Eye (tissue), 1 donor: ENCODE measurements at regions not wholly inside any gene's neighbourhood (a gene's known extent, or its start where the extent isn't known, plus 50 kb on each side); places are given as distances from the start of the nearest gene placed in this dataset.
"Not testable (repeated sequence)": the region's sequence is repeated elsewhere in the genome, so short reads cannot be mapped to it uniquely, and the experiment has no call there.

ENCODE experiments used
- DNase-seq: peaks from one replicate; pipeline ENCODE4 v3.0.0-alpha.2; 2015

DNA sequence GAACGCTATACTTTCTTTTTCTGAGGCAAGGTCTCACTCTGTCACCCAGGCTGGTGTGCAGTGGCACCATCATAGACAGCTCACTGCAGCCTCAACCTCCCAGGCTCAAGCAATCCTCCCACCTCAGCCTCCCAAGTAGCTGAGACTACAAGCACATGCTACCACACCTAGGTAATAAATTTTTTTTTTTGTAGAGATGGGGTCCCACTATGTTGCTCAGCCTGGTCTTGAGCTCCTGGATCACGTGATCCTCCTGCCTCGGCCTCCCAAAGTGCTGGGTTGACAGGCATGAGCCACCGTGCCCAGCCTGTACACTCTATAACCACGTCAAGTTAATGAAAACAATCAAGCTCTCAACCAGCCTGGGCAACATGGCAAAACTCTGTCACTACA is 127.1 kb upstream of the VOPP1 start:
- DNase-seq, result not testable (repeated sequence)

DNA sequence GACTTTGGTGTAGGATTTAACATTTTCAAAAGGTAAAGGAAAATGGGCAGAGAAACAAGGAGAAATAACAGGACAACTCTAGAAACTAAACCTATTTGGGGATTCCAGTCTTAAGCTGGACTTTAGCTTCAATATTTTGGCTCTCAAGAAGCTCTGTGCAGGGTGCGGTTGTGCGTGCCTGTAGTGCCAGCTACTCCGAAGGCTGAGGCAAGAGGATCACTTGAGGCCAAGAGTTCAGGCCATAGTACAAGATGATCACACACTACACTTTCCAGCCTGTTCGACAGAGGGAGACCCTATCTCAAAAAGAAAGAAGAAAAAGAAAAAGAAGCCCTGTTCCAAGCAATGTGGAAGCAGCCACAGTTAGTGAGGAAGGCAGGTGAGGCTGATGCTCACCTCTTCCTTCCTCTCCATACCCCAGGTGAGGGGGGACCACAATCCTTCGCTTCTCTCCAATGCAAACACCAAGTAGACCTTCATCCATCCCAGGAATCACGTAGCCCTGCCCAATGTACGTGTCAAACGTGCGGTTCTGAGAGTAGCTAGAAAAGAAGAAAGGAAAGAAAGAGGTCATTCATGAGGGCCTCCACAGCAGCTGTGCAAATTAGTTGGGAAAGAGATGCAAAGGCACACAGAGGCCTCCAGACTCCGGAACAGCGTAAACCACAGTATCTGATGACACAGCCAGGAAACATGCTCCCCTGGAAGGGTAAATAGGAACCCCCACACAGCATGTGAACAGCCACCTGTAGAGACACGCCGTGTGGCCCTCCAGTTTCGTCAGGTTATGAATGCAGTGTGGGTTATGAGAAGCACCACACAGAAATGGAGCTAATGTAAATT is 126.5 kb upstream of the VOPP1 start:
- not testable (repeated sequence) for DNase-seq

DNA sequence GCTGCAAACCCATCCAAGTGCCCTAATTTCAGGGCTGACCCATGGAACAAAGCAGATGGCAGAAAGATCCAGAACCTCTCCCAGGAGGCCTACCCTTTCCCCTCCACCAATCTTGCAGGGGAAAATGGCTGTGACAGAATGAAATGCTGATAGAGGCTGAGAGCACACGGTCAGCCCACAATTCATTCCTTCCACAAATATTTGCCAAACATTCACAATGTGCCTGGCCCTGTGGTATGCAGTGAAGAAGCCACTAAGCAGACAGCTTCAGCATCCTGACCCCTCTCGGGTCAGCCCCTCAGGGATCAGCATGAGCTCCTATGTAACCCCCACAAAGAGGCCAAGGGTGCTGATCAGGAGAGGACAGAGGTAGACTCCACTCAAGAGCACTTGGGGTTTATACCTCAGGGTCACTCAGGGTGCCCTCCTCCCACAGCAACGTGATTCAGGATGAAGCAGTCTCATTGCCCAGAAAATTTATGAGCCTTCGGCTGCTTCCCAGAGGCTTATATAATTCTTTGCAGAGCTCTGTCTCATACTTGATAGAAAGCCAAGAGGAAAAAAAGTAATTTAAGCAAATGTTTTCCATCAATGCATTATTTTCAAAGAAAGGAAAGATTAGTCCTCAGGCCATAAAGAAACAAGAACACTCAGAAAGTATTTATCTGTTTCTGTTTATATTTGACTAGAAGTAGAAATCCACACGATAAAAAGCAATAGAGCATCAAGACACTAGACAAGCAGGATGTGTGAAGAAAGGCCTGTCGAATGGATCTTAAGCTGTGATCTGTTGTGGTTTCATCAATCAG is 123.8 kb upstream of the VOPP1 start:
- peak; percentile 29 for DNase-seq

DNA sequence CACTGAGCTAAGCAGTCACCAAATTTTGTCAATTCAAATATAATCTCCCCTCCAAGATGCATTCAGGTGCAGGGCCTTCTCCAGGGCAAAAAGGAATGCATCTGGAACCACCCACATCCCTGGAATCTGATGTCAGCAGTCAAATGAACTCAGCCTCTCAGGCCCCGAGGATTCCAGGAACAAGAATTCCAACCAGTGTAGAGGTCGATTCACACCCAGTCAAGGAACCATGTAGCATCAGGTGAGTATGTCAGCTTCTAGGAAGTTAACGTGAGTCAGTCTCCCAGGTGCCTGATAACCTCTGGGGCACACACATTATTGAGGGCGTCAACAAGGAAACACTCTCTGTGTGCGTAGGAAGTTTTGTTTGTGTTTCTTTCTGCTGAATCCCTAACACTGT is 122.2 kb upstream of the VOPP1 start:
- DNase-seq, result not testable (repeated sequence)

DNA sequence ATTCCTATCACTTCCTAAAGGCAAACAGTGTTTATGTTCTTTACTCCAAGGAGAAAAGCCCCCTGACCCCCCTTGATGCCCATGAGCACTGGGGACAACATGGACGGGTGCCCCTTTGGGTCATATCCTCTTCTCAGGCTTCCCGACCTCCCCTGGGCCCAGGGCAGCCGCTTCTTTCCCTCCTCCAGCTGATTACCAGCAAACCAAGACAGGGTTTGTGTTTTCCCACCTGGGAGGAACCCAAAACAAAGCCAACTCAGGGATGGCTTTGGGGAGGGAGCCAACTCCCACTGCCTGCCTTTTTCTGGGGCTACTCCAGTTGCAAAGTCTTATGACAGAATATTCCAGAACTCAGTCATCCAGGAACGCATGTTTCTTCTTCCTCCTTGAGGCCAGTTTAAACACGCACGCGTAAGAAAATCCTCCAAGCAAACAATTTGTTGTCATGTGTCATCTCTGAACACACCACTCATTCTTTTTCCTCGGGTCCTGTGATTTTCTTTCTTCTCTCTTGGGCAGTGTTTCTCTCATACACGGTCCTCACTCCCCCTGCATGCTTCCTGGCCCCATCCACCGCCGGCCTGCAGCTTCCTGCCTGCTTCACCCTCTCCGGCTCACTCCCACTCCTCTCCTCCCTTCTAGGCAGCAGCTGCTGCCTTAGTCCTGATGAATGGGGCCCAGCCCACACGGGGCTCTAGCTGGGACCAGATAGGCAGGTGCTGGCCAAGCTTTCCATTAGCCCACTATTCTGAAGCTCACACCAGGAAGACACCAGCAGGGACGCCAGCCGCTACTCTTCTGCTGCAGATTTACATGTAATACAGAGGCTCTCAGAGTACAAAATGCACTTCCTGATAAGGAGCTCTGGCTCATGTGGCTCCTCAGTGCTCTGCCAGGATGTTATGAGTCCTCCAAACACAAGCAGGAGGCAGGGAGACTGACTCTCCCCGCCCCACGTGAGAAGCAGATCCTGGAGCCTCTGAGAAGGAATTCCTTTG is 116.7 kb upstream of the VOPP1 start:
- peak; percentile 66 for DNase-seq

DNA sequence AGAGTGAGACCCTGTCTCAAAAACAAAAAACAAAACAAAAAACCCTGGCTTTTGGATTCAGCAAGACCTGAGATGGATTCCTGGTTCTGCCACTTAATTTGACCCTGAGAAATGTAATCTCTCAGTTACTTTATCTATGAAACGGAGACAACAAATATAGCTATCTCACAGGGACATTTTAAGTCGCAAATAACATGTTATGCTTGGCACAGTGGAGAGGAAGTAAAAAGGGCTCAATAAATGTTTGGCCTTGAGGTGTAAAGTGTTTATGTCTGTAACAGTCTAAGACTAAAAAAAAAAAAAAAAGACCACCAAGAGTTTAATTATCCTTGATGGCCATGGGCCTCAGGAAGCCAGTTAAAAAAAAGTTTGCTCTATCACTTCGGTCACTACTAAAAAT is 116.0 kb upstream of the VOPP1 start:
- peak; percentile 5 for DNase-seq

DNA sequence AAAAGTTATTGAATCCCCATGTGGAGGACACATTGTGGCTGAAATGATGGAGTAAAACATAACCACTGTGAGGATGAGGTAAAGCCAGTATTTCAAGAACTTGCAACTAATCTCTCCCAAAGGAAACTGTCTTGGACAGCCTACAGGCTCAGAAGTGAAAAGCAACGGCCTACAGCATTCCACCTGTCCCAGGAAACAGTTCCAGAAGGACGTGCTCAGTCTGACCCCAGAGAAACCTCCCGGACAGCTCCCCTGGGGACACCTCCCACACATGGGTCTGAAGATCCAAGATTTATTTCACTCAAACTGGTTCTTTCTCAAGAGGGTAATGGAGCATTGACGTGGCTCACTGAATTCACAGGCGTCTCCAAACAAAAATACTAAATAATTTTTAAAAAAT is 115.0 kb upstream of the VOPP1 start:
- not testable (repeated sequence) for DNase-seq

DNA sequence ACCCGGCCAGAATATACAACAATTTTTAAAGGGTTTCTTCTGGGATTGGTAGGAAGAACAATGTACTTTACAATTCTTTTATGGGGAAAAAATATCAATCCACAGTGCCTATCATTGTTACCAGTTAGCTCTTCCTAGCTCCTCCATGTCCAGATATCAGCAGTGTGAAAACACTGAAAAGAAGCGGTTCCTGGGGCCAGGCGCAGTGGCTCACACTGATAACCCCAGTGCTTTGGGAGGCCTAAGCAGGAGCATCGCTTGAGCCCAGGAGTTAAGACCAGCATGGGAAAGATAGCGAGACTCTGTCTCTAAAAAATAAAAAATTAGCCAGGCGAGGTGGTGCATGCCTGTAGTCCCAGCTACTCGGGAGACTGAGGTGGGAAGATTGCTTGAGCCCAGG is 114.5 kb upstream of the VOPP1 start:
- DNase-seq, result not testable (repeated sequence)

DNA sequence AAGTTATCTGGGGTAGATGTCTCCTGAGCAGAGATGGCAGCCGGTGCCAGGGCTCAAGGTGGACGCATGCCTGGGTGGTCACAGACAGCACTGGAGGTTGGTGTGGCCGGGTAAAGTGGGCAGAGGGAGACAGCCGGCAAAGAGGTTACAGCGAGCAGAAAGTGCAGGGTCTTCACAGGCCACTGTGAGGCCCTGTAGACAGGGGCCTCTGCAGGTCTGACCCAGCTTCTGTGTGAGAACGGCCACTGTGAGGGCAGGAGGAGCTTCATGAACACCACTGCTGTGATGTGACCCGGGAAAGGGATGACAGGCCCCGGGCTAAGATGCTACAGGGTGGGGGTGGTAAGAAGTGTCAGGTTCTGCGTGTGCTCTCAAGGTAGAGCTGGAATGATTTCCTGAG is 111.2 kb upstream of the VOPP1 start:
- not testable (repeated sequence) for DNase-seq

DNA sequence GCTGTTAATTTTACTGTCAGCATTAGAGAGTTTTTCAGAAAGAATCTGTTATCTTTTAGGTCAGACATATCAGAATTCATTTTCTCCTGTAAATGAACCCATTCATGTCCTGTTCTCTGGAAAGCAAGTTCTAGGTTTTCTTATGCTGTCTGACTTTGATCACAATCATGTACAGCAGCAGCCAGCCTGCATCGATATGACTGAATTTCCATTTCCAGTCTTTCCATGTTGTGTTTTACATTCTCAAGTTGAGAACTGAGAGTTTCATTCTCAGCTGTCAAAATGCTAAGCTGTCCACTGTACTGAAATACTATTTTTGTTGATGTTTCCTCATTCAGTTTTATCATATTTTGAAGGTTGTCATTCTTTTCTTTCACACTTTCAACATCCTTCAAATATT is 103.3 kb upstream of the VOPP1 start:
- DNase-seq, result not testable (repeated sequence)

DNA sequence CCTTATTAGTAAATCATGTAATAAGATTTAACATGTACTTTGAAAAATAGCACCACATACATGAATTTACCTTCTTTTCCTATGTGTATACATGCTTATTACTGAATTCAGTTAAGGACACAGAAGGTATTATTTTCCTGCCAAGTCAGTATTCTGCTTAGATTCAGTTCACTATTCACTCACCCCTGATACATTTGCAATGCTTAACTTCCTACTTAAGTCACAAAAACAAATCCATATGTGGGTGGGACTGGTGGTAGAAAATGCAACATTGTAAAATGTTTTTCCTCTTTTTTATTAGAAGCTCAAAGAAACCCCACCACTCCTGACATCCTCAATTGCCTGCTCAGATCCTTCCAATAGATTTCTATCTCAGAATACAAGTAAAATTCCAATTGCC is 101.2 kb upstream of the VOPP1 start:
- not testable (repeated sequence) for DNase-seq

DNA sequence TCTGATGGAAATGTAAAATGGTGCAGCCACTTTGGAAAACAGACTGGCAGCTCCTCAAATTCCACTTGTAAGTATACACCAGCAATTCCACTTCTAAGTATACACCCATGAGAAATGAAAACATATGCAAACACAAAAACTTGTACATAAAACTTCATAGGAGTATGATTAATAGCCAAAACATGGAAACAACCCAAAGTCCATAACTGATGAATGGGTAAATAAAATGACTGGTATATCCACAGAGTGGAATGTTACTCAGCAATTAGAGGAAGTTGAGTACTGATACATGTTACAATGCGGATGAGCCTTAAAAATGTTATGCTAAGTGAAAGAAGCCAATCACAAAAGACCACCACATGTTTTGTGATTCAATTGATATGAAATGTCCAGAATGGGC is 99.8 kb upstream of the VOPP1 start:
- DNase-seq, result not testable (repeated sequence)

DNA sequence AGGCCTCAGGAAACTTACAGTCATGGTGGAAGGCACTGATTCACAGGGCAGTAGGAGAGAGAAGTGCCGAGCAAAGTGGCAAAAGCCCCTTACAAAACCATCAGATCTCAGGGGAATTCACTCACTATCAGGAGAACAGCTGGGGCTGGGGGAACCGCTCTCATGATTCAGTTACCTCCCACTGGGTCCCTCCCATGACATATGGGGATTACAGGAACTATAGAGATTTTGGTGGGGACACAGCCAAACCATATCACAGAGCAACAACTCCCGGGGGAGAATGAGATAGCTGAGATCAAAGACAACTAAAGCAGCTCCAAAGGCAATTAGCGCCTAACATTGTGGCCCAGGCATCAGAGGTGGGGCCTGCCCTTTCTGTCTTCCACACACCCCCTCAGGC is 85.4 kb upstream of the VOPP1 start:
- DNase-seq, result peak; percentile 3

DNA sequence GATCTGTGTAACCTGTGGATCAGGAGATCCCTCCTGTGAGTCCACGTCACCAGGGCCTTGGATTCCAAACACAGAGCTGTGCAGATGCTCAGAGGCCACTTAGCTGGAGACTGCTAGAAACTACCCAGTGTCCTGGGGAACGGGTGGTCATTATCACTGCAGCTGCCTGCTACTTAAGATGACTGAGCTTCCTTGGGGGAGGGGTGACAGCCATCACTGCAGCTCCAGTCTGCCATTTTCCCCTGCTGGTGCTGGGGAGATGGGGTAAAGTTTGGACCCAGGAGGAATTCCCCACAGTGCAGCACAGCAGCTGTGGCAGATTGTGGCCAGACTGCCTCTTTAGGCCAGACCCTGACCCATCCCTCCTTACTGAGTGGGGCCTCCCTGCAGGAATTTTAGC is 78.8 kb upstream of the VOPP1 start:
- no peak for DNase-seq

DNA sequence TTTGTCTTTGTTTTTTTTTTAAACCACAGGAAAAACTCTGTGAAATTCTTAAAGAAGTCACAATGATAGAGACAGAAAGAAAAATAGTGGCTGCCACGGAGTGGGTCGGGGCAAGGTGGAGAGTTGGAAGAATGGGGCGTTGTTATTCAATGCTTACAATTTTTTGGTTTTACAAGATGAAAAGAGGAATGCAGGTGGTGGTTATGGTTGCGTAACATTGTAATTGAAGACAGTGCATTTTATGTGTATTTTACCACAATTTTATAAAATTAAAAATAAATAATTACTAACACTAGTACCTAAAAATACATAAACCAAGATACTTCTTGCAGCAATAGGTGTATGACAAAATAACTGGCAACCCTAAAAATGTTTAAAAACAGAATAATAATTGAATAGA is 76.9 kb upstream of the VOPP1 start:
- no peak for DNase-seq

DNA sequence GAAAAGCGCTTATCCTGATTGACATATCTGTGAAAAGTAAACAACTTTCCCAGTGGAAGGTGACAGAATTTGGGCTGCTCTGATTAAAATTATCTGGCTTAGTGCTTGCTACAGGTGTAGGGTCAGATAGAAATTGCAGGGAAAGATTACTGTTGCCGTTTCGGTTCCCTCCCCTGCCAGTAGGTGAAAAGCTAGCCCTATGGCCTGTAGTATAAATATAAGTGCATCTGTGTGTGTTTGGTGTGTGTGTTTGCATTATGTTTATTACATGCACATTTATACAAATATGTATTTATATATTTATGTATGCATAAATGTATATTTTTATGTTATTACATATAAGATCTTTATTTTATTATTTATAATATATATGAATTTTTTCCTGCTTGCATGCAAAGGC is 72.3 kb upstream of the VOPP1 start:
- DNase-seq, result no peak

DNA sequence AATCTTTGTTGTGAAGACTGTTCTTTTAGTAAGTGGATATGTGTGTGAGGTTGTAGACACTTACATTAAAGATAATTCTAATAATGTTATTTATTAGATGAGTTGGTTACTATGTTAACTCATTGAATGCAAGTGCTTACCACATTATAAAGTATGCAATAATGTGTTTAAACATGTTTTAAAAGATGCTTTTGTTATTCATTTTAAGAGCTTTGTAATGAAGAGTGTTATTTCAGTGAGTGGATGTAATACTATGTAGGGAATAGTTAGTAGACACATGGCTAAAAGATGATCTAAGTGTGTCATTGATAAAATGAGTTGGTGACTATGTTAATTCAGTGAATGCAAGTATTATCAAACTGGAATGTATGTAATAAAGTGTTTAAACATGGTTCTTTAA is 70.0 kb upstream of the VOPP1 start:
- no peak for DNase-seq

DNA sequence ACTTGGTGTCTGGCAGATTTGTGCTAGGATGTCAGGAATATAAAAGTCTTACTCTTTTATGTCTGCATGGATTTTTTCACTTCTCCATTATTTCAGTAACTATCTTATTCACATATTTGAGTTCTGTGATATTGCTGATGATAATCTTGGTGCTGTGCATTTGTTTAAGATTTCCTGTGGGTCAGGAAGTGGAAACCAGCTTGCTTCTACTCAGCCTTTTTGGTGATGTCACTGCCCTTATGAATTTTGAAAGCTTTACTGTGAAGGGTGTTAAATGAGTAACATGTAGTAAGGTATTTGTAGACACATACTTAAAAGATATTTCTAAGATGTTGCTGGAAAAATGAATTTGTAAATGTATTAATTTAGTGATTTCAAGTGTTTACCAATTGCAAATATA is 69.5 kb upstream of the VOPP1 start:
- no peak for DNase-seq

DNA sequence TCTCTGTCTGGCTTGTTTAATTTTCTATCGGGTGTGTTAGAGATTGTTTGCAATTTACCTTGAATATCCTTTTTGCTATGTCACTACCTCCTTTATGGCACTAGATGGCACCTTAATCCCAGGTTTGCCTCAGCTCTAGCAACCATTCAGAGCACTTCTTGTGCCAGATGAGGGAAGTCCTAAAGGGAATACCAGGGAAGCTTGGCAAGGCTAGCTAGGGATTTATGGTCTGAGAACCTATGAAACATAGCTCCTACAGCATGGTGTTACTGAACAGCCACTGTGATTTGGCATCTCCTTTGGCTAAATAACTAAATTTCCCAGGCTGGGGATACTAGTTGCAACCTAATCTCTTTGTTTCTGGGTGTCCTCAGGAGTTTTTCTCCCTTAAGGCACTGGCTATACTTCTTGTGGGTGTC is 69.0 kb upstream of the VOPP1 start:
- peak; percentile 86 for DNase-seq

DNA sequence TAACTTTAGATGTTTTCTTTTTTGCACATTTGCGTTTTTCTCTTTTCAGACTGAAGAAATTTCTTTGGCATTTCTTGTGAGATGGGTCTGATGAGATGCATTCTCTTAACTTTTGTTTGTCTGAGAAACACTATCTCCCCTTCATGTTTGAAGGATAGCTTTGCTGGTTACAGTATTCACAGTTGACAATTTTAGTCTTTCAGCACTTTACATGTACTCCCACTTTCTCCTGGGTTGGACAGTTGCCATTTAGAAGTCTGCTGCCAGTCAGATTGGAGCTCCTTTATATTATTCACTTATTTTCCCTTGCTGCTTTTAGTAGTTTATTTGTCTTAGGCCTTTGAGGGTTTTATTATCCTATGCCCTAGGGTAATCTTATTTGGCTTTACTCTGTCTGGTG is 67.3 kb upstream of the VOPP1 start:
- DNase-seq, result no peak

DNA sequence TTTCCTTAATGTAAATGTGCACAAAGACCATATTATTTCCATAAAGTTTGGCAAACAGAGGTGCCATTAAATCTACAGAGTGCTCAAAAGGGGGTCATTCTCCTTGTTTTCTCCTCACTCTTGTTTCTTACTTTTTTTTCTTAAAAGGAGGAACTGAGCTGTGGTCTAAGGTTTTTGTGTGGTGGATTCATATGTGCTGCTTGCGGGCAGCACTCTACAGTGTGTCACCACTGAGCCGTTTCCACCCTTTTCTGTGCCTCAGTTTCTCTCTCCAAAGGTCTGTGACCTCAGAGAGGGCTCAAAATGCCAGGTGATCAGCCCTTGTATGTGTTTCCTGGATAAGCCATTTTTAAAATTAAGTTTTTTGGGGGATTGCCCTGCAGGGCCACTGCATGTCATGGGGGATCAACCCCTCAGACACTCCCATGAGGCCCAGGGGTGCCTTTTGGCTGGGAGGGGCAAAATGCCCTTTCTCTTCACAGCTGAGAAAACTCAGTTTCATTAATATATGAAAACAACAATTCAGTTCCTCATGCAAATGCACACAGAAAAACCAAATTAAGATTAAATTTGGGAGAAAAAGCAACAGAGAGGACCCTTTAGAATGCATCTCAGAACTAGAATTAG is 56.9 kb upstream of the VOPP1 start:
- DNase-seq, result no peak

DNA sequence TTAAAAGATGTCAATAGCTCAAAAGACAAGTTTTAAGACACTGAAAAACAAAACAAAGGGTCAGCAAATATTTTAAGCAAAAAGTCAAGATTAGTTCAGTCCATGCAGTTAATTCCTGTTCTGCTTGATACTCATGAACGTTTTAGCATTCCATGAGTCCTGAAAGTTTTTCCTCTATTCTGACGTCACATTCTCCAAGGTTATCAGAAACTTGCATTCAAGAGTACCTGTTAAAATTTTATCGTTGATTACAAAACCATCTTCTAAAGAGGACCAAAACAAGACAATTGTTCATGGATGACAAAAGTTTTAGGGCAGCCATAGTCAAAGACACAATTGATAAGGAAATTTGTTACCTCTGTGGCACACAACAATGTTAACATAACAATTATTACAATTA is 52.5 kb upstream of the VOPP1 start:
- no peak for DNase-seq
